H9 (cell line): ENCODE measurements at regions not wholly inside any gene's neighbourhood (a gene's known extent, or its start where the extent isn't known, plus 50 kb on each side); places are given as distances from the start of the nearest gene placed in this dataset.

Experiments
- DNase-seq: peaks from one replicate; pipeline ENCODE4 v3.0.0-alpha.2; 2017
- H2AFZ ChIP-seq: one replicate; pipeline ENCODE4 v1.6.1; 2013; ENCODE audit warnings: mild to moderate bottlenecking, low read length, control low read depth, moderate library complexity
- H2AK5ac ChIP-seq: 2 replicates; pipeline ENCODE4 v1.6.1; 2013; ENCODE audit warnings: low read length, control low read depth, mixed read lengths; ENCODE audit not compliant: insufficient read length
- H2BK120ac ChIP-seq: one replicate; pipeline ENCODE4 v1.6.1; 2013; ENCODE audit warnings: low read depth, mild to moderate bottlenecking, low read length, control low read depth, inconsistent platforms; ENCODE audit not compliant: poor library complexity, severe bottlenecking
- H2BK12ac ChIP-seq: 2 replicates; pipeline ENCODE4 v1.6.1; 2013; ENCODE audit warnings: low read length, control low read depth, mixed read lengths, low read depth; ENCODE audit not compliant: insufficient read length
- H2BK15ac ChIP-seq: 2 replicates; pipeline ENCODE4 v1.6.1; 2013; ENCODE audit warnings: low read depth, low read length, control low read depth
- H2BK20ac ChIP-seq: one replicate; pipeline ENCODE4 v1.6.1; 2013; ENCODE audit warnings: low read depth, mild to moderate bottlenecking, low read length, control low read depth, inconsistent platforms; ENCODE audit not compliant: poor library complexity, severe bottlenecking
- H2BK5ac ChIP-seq: 2 replicates; pipeline ENCODE4 v1.6.1; 2013; ENCODE audit warnings: low read length, control low read depth, mixed read lengths; ENCODE audit not compliant: insufficient read length
- H3K14ac ChIP-seq: 2 replicates; pipeline ENCODE4 v1.6.1; 2013; ENCODE audit warnings: low read length, control low read depth; ENCODE audit not compliant: insufficient read depth
- H3K18ac ChIP-seq: 2 replicates; pipeline ENCODE4 v1.6.1; 2013; ENCODE audit warnings: low read depth, mild to moderate bottlenecking, mixed read lengths, low read length, control low read depth; ENCODE audit not compliant: insufficient read length
- H3K23ac ChIP-seq: 2 replicates; pipeline ENCODE4 v1.6.1; 2013; ENCODE audit warnings: low read length, control low read depth, mixed read lengths, low read depth; ENCODE audit not compliant: insufficient read length
- H3K23me2 ChIP-seq: 2 replicates; pipeline ENCODE4 v1.6.1; 2013; ENCODE audit warnings: low read depth, mild to moderate bottlenecking, mixed read lengths, low read length, control low read depth; ENCODE audit not compliant: insufficient read length, poor library complexity, severe bottlenecking
- H3K27ac ChIP-seq: 2 replicates; pipeline ENCODE4 v1.5.1; 2013; ENCODE audit warnings: low read length, control low read depth, mixed read lengths, low read depth; ENCODE audit not compliant: insufficient read length
- H3K27me3 ChIP-seq: 2 replicates; pipeline ENCODE4 v1.6.1; 2013; ENCODE audit warnings: low read length, control low read depth, inconsistent platforms; ENCODE audit not compliant: insufficient read depth
- H3K4ac ChIP-seq: 2 replicates; pipeline ENCODE4 v1.6.1; 2013; ENCODE audit warnings: low read depth, mild to moderate bottlenecking, control low read depth, inconsistent platforms, low read length, moderate library complexity
- H3K4me1 ChIP-seq: 2 replicates; pipeline ENCODE4 v1.6.1; 2013; ENCODE audit warnings: low read length, control low read depth, inconsistent platforms; ENCODE audit not compliant: insufficient read depth
- H3K4me2 ChIP-seq: 2 replicates; pipeline ENCODE4 v1.6.1; 2013; ENCODE audit warnings: low read length, control low read depth, mixed read lengths; ENCODE audit not compliant: insufficient read length, insufficient read depth
- H3K56ac ChIP-seq: 2 replicates; pipeline ENCODE4 v1.6.1; 2013; ENCODE audit warnings: low read depth, mild to moderate bottlenecking, mixed read lengths, low read length, control low read depth; ENCODE audit not compliant: insufficient read length
- H3K79me1 ChIP-seq: 2 replicates; pipeline ENCODE4 v1.6.1; 2013; ENCODE audit warnings: low read depth, mild to moderate bottlenecking, moderate library complexity, low read length, control low read depth, inconsistent platforms; ENCODE audit not compliant: insufficient read depth, poor library complexity, severe bottlenecking
- H3K79me2 ChIP-seq: 2 replicates; pipeline ENCODE4 v1.6.1; 2013; ENCODE audit warnings: low read length, control low read depth, inconsistent platforms; ENCODE audit not compliant: insufficient read depth
- H3K9ac ChIP-seq: 2 replicates; pipeline ENCODE4 v1.6.1; 2013; ENCODE audit warnings: low read length, control low read depth, mixed read lengths; ENCODE audit not compliant: insufficient read length; ENCODE audit errors: extremely low read depth
- H3K9me3 ChIP-seq: one replicate; pipeline ENCODE4 v1.6.1; 2013; ENCODE audit warnings: low read depth, low read length, inconsistent platforms; ENCODE audit not compliant: control insufficient read depth
- H3T11ph ChIP-seq: one replicate; pipeline ENCODE4 v1.6.1; 2013; ENCODE audit warnings: mild to moderate bottlenecking, low read length, control low read depth, inconsistent platforms
- H4K20me1 ChIP-seq: one replicate; pipeline ENCODE4 v1.6.1; 2013; ENCODE audit not compliant: control insufficient read depth, insufficient read length, insufficient read depth
- H4K5ac ChIP-seq: 2 replicates; pipeline ENCODE4 v1.6.1; 2013; ENCODE audit warnings: low read depth, mild to moderate bottlenecking, mixed read lengths, low read length, control low read depth; ENCODE audit not compliant: insufficient read length
- H4K8ac ChIP-seq: replicated peaks from 2 replicates; pipeline ENCODE4 v1.6.1; 2013; ENCODE audit warnings: low read length, control low read depth, mixed read lengths, low read depth; ENCODE audit not compliant: insufficient read length
- H4K91ac ChIP-seq: 2 replicates; pipeline ENCODE4 v1.6.1; 2013; ENCODE audit warnings: low read depth, mild to moderate bottlenecking, moderate library complexity, mixed read lengths, low read length, control low read depth; ENCODE audit not compliant: insufficient read length
- H3K27ac Mint-ChIP-seq, 3 experiments: 2 replicates in 2 of 3; 3 replicates in 1 of 3; pipeline ENCODE4 v1.8.0; 2020 to 2021; ENCODE audit warnings: mixed read lengths in 3 of 3, mild to moderate bottlenecking in 1 of 3, moderate library complexity in 1 of 3
- H3K27me3 Mint-ChIP-seq: 2 replicates; pipeline ENCODE4 v1.8.0; 2021; ENCODE audit warnings: low read depth, mild to moderate bottlenecking, moderate library complexity, mixed read lengths
- H3K36me3 Mint-ChIP-seq, 3 experiments: 2 replicates in 2 of 3; 3 replicates in 1 of 3; pipeline ENCODE4 v1.8.0; 2020 to 2021; ENCODE audit warnings: low read depth in 3 of 3, mixed read lengths in 3 of 3; ENCODE audit not compliant: insufficient read depth in 1 of 3
- H3K4me1 Mint-ChIP-seq, 2 experiments: 2 replicates each; pipeline ENCODE4 v1.8.0; 2020; ENCODE audit warnings: mixed read lengths in 2 of 2
- H3K4me3 Mint-ChIP-seq, 2 experiments: 2 replicates in 1 of 2; 3 replicates in 1 of 2; pipeline ENCODE4 v1.8.0; 2020 to 2021; ENCODE audit warnings: mild to moderate bottlenecking in 2 of 2, mixed read lengths in 2 of 2, moderate library complexity in 1 of 2
- H3K9me3 Mint-ChIP-seq, 2 experiments: 2 replicates in 1 of 2; 3 replicates in 1 of 2; pipeline ENCODE4 v1.8.0; 2020; ENCODE audit warnings: mild to moderate bottlenecking in 2 of 2, mixed read lengths in 2 of 2, moderate library complexity in 1 of 2
- WGBS: extraction: QIAGEN DNeasy Blood & Tissue Kit; methylation state at CpG from one replicate; pipeline ENCODE4 v1.1.7; 2013; ENCODE audit warnings: missing lambda C conversion rate, low lambda C conversion rate, mixed read lengths; ENCODE audit not compliant: insufficient read length; ENCODE audit errors: extremely low coverage; 5-methylcytosine and 5-hydroxymethylcytosine counted together
- TF ChIP-seq, protein P1 (sequence below): fragments of 200-600 bp; sonication (generic); conservative IDR thresholded peaks from 3 replicates; pipeline ENCODE4 v1.8.0; 2021; ENCODE audit warnings: antibody characterized with exemption, mild to moderate bottlenecking

DNA sequence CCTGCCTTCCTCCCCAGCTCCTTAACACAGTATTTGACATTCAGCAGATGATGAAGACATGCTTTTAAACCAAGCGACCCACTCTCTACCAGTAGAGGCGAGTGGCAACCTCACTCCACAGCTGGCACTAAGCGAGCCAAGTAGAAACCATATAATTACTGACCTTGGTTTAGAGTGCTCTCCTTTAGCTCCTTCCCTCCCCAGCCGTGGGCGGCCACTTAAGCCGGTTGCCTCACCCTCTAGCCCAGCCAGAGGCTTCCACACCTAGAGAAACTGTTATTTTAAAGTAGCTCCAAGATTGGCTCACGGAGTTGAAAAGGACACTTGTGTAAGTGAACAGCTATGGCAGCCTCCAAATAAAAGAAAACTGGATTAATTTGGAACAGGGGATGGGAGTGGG, 109.1 kb upstream of the CRHR1 start:
- Histone ChIP-seq H3K79me2 (no peaks in the 10 kb centered on the region), H3K27me3 (no peaks in the 10 kb centered on the region)
- TF ChIP-seq, protein P1, sequence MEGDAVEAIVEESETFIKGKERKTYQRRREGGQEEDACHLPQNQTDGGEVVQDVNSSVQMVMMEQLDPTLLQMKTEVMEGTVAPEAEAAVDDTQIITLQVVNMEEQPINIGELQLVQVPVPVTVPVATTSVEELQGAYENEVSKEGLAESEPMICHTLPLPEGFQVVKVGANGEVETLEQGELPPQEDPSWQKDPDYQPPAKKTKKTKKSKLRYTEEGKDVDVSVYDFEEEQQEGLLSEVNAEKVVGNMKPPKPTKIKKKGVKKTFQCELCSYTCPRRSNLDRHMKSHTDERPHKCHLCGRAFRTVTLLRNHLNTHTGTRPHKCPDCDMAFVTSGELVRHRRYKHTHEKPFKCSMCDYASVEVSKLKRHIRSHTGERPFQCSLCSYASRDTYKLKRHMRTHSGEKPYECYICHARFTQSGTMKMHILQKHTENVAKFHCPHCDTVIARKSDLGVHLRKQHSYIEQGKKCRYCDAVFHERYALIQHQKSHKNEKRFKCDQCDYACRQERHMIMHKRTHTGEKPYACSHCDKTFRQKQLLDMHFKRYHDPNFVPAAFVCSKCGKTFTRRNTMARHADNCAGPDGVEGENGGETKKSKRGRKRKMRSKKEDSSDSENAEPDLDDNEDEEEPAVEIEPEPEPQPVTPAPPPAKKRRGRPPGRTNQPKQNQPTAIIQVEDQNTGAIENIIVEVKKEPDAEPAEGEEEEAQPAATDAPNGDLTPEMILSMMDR: no peak

More for the DNA sequence above, 109.1 kb upstream of the CRHR1 start:
- H3K9ac ChIP-seq: no peak overlapping the region
- H2AFZ ChIP-seq: no peak overlapping the region
- H3K23me2 ChIP-seq: no peaks in the 10 kb centered on the region
- no peak overlapping the region for H4K5ac ChIP-seq
- no peaks in the 10 kb centered on the region; a peak in 1 of 5 replicates for H3K9me3 Mint-ChIP-seq
- H3K4ac ChIP-seq: no peak overlapping the region
- H3K56ac ChIP-seq: no peak overlapping the region
- no peaks in the 10 kb centered on the region for H3K4me1 ChIP-seq
- H3T11ph ChIP-seq: no peak overlapping the region
- H2BK120ac ChIP-seq: no peak overlapping the region
- H3K79me1 ChIP-seq: no peaks in the 10 kb centered on the region
- H4K20me1 ChIP-seq: no peaks in the 10 kb centered on the region
- no peak overlapping the region for H2BK15ac ChIP-seq
- H3K27me3 Mint-ChIP-seq: peaks cover 28% of the 10 kb centered on the region
- no peak overlapping the region for H3K18ac ChIP-seq
- no peak overlapping the region for H3K4me2 ChIP-seq
- H2BK20ac ChIP-seq: no peak overlapping the region
- no peaks in the 10 kb centered on the region for H3K36me3 Mint-ChIP-seq
- H2AK5ac ChIP-seq: no peak overlapping the region
- no peak overlapping the region for H4K91ac ChIP-seq
- no peak for DNase-seq
- H3K23ac ChIP-seq: no peak overlapping the region
- H3K9me3 ChIP-seq: no peaks in the 10 kb centered on the region
- H3K4me1 Mint-ChIP-seq: no peaks in the 10 kb centered on the region
- no peak overlapping the region for H3K27ac ChIP-seq
- H3K27ac Mint-ChIP-seq: no peak overlapping the region
- H4K8ac ChIP-seq: no peak overlapping the region
- H2BK12ac ChIP-seq: no peak overlapping the region
- H3K4me3 Mint-ChIP-seq: no peak overlapping the region
- no peak overlapping the region for H3K14ac ChIP-seq
- no CpG with 5 or more reads among the region's 7 CpGs for WGBS
- H2BK5ac ChIP-seq: no peak overlapping the region
